ENCODE measurements at regions not wholly inside any gene's neighbourhood (a gene's known extent, or its start where the extent isn't known, plus 50 kb on each side); places are given as distances from the start of the nearest gene placed in this dataset.
"Not testable (repeated sequence)": the region's sequence is repeated elsewhere in the genome, so short reads cannot be mapped to it uniquely, and the experiment has no call there.

DNA sequence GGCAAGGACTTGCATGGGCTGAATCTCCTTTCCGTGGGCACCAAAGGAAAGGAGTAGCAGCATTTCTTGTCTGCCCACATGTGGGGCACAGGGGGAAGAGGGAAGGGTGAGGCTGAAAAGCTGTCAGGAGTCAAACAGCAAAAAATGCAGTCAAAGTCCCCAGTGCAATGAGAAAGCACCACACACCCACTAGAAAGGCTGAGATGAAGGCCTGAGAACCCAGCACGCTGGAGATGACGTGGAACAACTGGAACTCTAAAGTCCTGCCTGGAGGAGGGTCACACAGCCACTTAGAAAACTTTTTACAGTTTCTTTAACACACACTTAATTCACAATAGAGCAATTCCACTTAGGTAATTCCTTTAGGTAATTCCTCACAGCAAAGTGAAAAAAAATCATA lies 94.6 kb upstream of the IGFBPL1 start:
- no peak for DNase-seq

GRCh38 chr9:38516273-38516672 lies 92.0 kb upstream of the IGFBPL1 start:
- not testable (repeated sequence) for DNase-seq

- not testable (repeated sequence) for DNase-seq
Observed at GRCh38 chr9:38515055-38515454, 90.8 kb upstream of the IGFBPL1 start.

DNA sequence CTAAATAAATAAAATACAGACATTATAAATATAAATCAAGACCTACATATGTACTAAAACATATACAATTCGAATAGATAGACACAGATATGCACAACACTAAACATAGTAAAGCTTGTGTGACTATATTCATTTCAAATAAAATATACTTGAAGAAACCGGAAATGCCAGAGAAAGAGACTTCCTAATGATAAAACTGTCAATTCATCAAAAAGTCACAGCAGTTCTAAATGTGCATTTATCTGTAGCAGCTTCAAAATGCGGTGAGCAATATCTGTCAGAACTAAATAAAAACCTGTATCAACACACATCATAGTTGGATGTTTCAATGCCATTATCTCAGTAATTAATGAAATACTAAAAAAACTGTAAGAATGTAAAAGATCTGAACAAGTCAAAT lies 86.1 kb upstream of the IGFBPL1 start:
- DNase-seq: not testable (repeated sequence)

GRCh38 chr9:38507587-38507986 lies 83.3 kb upstream of the IGFBPL1 start:
- no peak for DNase-seq

- DNase-seq: peak; percentile 14
Observed at GRCh38 chr9:38500171-38500570, 75.9 kb upstream of the IGFBPL1 start.

- DNase-seq: not testable (repeated sequence)
Observed at GRCh38 chr9:38498551-38498950, 74.3 kb upstream of the IGFBPL1 start.

DNA sequence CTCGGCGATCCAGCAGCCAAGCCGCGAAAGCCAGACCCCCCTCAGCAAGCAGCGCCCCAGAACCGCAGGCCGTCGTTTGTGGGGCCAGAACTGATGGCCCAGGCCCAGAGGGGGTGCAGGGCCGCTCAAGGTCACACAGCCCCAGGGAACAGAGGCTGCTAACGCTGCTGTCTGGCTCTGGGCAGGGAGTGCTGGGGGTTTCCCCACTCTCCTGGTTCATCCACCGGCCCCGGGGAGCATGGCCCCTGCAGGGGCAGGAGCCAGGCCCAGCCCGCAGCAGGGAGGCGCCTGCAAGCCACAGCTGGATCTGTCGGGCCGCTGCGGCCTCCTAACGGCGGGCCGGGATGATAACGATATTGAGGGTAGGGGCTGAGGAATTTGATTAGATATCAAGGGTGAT lies 64.8 kb upstream of the IGFBPL1 start:
- DNase-seq: no peak

DNA sequence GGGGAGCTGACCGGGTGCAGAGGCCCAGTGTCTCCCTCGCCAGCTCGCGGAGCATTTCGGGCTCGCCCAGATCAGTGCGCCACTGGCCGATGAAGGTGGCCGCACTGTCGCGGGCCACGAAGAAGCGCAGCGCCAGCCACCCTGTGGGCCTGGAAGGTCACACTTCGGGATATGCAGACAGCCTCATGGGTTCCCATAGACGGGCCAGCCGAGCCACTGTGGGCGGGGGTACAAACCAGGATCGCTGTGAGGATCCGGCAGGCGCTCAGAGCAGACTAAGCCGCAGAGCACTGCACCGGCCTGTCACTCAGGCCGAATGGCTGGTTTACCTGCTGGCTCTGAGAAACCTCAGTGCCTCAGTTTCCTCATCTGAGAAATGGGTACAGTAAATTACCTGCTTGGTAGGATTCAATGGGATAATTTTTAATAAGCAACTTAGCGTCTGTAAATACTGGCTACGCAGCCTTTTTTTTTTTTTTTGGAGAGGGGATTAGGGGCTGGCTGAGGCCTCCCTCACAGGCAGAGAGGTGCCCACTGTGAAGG lies 64.0 kb upstream of the IGFBPL1 start:
- no peak for DNase-seq

DNA sequence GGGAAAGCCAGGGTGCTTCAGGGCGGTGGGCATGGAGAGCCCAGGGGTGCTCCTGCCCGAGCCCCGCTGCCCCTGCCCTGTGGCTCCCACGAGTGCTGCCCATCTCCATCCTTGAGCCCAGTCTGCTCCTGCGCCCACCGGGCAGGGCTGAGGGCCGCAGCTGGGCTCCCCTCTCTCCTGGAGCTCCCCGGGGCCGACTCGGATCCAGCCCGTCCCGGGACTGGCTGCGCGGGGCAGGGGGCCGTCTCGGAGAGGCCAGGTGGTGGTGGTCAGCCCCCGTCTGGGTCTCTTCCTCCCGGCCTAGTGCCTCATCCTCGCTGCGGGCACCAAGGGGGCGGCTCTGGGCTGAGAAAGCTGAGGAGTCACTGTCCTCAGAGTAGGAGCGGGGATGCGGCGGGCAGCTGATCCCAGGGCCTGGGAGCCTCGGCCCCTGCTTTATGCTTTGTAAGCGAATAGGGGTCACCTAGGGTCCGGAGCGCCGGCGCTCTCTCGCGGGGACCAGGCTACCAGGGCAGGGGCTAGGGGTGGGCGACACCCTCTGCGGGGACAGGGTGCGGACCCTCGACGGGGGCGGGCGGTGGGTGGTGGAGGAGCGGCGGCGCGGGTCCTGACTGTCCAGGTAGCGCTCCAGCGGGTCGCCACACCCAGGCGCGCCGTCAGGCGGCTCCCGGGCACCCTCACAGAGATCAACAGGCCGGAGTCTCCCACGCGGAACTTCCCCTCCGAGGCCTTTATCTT lies 63.3 kb upstream of the IGFBPL1 start:
- DNase-seq: not testable (repeated sequence)

DNA sequence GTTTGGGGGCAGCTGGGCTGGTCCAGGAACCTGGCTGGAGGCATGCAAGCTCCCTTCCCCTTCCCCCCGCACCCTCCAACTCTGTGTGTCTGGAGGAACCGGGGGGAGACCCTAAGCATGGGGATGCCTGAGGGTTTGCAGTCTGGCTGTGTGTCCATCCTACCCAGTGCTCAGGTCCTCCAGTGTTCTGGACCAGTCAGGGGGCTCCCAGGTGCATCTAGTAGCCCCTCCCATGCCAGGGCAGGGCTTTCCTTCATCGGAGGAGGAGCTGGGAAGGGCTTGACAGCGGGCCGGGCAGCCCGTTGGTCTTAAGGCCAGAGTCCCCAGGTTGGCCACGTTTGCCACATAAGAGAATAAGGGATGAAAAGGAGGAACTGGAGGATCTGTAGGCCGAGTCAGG lies 62.6 kb upstream of the IGFBPL1 start:
- no peak for DNase-seq

DNA sequence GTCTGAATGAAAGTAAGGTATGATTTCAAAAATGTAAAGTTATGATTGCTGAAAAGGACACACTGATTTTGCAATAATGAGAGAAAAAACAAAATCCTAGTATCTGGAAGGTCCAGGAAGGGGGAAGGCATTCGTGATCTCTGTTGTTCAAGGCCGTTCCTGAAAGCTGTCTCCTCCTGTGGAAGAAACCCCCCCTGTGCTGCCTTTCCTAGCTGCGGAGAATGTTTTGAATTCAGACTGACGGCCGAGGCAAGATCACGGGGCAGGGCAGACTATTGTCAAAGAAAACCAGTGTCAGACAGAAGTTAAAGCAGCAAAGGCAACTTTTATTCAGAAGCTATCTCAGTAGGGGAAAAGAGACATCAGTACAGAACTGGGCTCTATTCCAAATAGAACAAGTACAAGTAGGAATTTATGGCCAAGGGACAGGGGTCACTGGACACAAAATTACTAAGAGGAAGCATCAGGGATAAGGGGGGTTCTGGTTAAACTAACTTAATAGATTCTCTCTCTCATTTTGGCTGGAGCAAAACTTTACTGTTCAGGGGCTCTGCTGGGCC lies 61.9 kb upstream of the IGFBPL1 start:
- no peak for DNase-seq

GRCh38 chr9:38484076-38484665 lies 59.9 kb upstream of the IGFBPL1 start:
- DNase-seq: not testable (repeated sequence)

DNA sequence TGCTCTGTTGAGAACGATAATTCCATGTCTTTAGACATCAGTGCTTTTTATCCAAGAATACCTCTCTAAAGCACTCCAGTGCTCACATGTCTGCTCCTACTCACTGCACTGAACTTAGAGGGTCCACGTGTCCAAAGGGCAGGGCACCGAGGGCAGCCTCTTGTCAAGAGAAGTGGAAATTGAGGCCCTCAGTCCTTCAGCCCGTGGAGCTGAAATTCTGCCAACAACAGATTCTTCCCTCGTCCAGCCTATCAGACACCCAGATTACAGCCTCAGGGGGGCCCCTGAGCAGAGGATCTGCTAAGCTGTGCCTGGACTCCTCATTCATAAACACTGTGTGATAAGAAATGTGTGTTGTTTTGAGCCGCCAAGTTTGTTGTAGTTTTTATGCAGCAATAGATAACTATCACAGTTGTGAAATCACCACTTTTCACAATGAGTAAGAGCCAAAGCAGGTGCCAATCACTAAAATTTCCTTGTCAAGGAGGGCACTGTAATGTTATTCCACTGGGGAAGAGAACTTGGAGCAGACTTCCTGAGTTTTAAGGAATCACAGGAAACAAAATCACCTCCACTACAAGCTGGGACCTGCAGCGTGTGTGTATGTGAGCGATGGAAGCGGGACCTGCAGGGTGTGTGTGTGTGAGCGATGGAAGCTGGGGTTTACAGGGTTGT lies 58.8 kb upstream of the IGFBPL1 start:
- no peak for DNase-seq

GRCh38 chr9:38478211-38478610 lies 54.0 kb upstream of the IGFBPL1 start:
- DNase-seq: no peak

- DNase-seq: not testable (repeated sequence)
Observed at GRCh38 chr9:38474476-38474875, 50.2 kb upstream of the IGFBPL1 start.
